ENCODE measurements at regions not wholly inside any gene's neighbourhood (a gene's known extent, or its start where the extent isn't known, plus 50 kb on each side); places are given as distances from the start of the nearest gene placed in this dataset.

- no peak for TF ChIP-seq ZNF462 (CRISPR knock-in tag; IDR thresholded peaks at IDR 0.05)
Observed at GRCh38 chr10:46230615-46231014, 56.2 kb upstream of the ANTXRL start (continued).

- no peaks in the 10 kb centered on the region for H3K9me3 Mint-ChIP-seq
Observed at GRCh38 chr10:46231087-46231486, 55.7 kb upstream of the ANTXRL start.

More at GRCh38 chr10:46231087-46231486, 55.7 kb upstream of the ANTXRL start:
- TF ChIP-seq CTCF (conservative IDR thresholded peaks at IDR 0.05; ENCODE audit: low read depth in 2 of 2) (no peak), NANOG (IDR thresholded peaks at IDR 0.05; ENCODE audit: borderline replicate concordance) (no peak), EZH2phosphoT487 (IDR thresholded peaks at IDR 0.05; ENCODE audit: unreplicated experiment) (no peak), ETS1 (IDR thresholded peaks at IDR 0.05) (no peak), POLR2AphosphoS5 (IDR thresholded peaks at IDR 0.05; ENCODE audit: low read depth) (no peak), CREB1 (CRISPR knock-in tag; IDR thresholded peaks at IDR 0.05; ENCODE audit: low read depth) (no peak), JUNB (IDR thresholded peaks at IDR 0.05; ENCODE audit: unreplicated experiment) (no peak)
- Mint-ChIP-seq H3K4me1 (peaks cover 9% of the 10 kb centered on the region), H3K27ac (no peak overlapping the region), H3K27me3 (ENCODE audit: insufficient read depth, low read depth, poor library complexity) (peaks cover 8% of the 10 kb centered on the region), H3K36me3 (ENCODE audit: low read depth) (no peaks in the 10 kb centered on the region; the same call in 2 of the 3 replicates), H3K4me3 (no peak overlapping the region)
- Histone ChIP-seq H3K9me2 (ENCODE audit: insufficient read depth) (no peaks in the 10 kb centered on the region), H3K4me2 (no peak overlapping the region), H3K79me2 (replicated peaks; ENCODE audit: insufficient read depth) (no peaks in the 10 kb centered on the region), H3K36me3 (ENCODE audit: insufficient read depth) (no peaks in the 10 kb centered on the region), H4K20me1 (replicated peaks; ENCODE audit: insufficient read depth) (no peaks in the 10 kb centered on the region), H3F3A (replicated peaks; ENCODE audit: low read depth) (no peaks in the 10 kb centered on the region), H3K4me3 (no peak overlapping the region), H3K27ac (ENCODE audit: low read depth) (no peak overlapping the region), H3K27me3 (ENCODE audit: insufficient read depth) (no peaks in the 10 kb centered on the region), H3K4me1 (ENCODE audit: insufficient read depth) (0 out of 2 replicates have a peak, but pooled peaks cover 5% of the 10 kb centered on the region), H2AFZ (no peak overlapping the region)
- ATAC-seq (no peak), DNase-seq (ENCODE audit: low spot score) (no peak)

Measured in GM23338 (cell line).